ENCODE measurements at regions not wholly inside any gene's neighbourhood (a gene's known extent, or its start where the extent isn't known, plus 50 kb on each side); places are given as distances from the start of the nearest gene placed in this dataset.

GRCh38 chr2:22253171-22253570, 1129.4 kb downstream of the TDRD15 start:
- no peak for DNase-seq (ENCODE audit: low spot score)
- H3K4me3 Mint-ChIP-seq = no peak overlapping the region

GRCh38 chr2:22261165-22261564, 1123.8 kb upstream of the KLHL29 start:
- POLR2A ChIA-PET = no interaction called here
- Mint-ChIP-seq H3K4me3 (no peak overlapping the region), H3K4me1 (peaks cover 17% of the 10 kb centered on the region), H3K9me3 (peaks cover 28% of the 10 kb centered on the region), H3K27me3 (ENCODE audit: low read depth) (no peaks in the 10 kb centered on the region), H3K27ac (no peak overlapping the region), H3K36me3 (peaks cover 11% of the 10 kb centered on the region)
- no peak for DNase-seq (ENCODE audit: low spot score)
- CTCF ChIA-PET = no interaction called here
- TF ChIP-seq ZNF416 (CRISPR knock-in tag; IDR thresholded peaks at IDR 0.05) = no peak
- TF ChIP-seq NR2C2 (CRISPR knock-in tag; IDR thresholded peaks at IDR 0.05) = no peak
- no peak for TF ChIP-seq CREB1 (CRISPR knock-in tag; IDR thresholded peaks at IDR 0.05)
- no peak for TF ChIP-seq RELA (CRISPR knock-in tag; IDR thresholded peaks at IDR 0.05; ENCODE audit: borderline replicate concordance)
- TF ChIP-seq, protein P1, sequence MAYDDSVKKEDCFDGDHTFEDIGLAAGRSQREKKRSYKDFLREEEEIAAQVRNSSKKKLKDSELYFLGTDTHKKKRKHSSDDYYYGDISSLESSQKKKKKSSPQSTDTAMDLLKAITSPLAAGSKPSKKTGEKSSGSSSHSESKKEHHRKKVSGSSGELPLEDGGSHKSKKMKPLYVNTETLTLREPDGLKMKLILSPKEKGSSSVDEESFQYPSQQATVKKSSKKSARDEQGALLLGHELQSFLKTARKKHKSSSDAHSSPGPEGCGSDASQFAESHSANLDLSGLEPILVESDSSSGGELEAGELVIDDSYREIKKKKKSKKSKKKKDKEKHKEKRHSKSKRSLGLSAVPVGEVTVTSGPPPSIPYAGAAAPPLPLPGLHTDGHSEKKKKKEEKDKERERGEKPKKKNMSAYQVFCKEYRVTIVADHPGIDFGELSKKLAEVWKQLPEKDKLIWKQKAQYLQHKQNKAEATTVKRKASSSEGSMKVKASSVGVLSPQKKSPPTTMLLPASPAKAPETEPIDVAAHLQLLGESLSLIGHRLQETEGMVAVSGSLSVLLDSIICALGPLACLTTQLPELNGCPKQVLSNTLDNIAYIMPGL (CRISPR knock-in tag; IDR thresholded peaks at IDR 0.05) = no peak
- TF ChIP-seq ARID4B (CRISPR knock-in tag; IDR thresholded peaks at IDR 0.05; ENCODE audit: borderline replicate concordance) = no peak
- no peak for TF ChIP-seq HMGA2 (CRISPR knock-in tag; IDR thresholded peaks at IDR 0.05)
- TF ChIP-seq, protein P2, sequence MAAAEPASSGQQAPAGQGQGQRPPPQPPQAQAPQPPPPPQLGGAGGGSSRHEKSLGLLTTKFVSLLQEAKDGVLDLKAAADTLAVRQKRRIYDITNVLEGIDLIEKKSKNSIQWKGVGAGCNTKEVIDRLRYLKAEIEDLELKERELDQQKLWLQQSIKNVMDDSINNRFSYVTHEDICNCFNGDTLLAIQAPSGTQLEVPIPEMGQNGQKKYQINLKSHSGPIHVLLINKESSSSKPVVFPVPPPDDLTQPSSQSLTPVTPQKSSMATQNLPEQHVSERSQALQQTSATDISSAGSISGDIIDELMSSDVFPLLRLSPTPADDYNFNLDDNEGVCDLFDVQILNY (CRISPR knock-in tag; IDR thresholded peaks at IDR 0.05) = no peak
- no peak for TF ChIP-seq ZNF423 (CRISPR knock-in tag; IDR thresholded peaks at IDR 0.05)
- TF ChIP-seq MYBL2 (CRISPR knock-in tag; IDR thresholded peaks at IDR 0.05) = no peak
- TF ChIP-seq ZNF138 (CRISPR knock-in tag; conservative IDR thresholded peaks at IDR 0.05) = no peak
- no peak for ATAC-seq

More at GRCh38 chr2:22253171-22253570, 1129.4 kb downstream of the TDRD15 start:
- no peak overlapping the region for H3K27ac Mint-ChIP-seq
- no peaks in the 10 kb centered on the region for H3K27me3 Mint-ChIP-seq (ENCODE audit: low read depth)
- H3K36me3 Mint-ChIP-seq = no peaks in the 10 kb centered on the region
- no peaks in the 10 kb centered on the region for H3K9me3 Mint-ChIP-seq
- ATAC-seq = peak; percentile 67
- TF ChIP-seq CREB1 (CRISPR knock-in tag; IDR thresholded peaks at IDR 0.05) (no peak), ZNF121 (CRISPR knock-in tag; IDR thresholded peaks at IDR 0.05) (no peak)
- peaks cover 36% of the 10 kb centered on the region for H3K4me1 Mint-ChIP-seq
- CTCF ChIA-PET = no interaction called here
- POLR2A ChIA-PET = no interaction called here

- no peak overlapping the region for H3K4me3 Mint-ChIP-seq
- no peaks in the 10 kb centered on the region for H3K27me3 Mint-ChIP-seq (ENCODE audit: low read depth)
- DNase-seq (ENCODE audit: low spot score) (no peak), ATAC-seq (no peak)
- peaks cover 18% of the 10 kb centered on the region for H3K4me1 Mint-ChIP-seq
- CTCF ChIA-PET = no interaction called here
- POLR2A ChIA-PET = no interaction called here
- no peak overlapping the region for H3K27ac Mint-ChIP-seq
- H3K9me3 Mint-ChIP-seq = peaks cover 17% of the 10 kb centered on the region
- peaks cover 7% of the 10 kb centered on the region for H3K36me3 Mint-ChIP-seq
- TF ChIP-seq, protein P3, sequence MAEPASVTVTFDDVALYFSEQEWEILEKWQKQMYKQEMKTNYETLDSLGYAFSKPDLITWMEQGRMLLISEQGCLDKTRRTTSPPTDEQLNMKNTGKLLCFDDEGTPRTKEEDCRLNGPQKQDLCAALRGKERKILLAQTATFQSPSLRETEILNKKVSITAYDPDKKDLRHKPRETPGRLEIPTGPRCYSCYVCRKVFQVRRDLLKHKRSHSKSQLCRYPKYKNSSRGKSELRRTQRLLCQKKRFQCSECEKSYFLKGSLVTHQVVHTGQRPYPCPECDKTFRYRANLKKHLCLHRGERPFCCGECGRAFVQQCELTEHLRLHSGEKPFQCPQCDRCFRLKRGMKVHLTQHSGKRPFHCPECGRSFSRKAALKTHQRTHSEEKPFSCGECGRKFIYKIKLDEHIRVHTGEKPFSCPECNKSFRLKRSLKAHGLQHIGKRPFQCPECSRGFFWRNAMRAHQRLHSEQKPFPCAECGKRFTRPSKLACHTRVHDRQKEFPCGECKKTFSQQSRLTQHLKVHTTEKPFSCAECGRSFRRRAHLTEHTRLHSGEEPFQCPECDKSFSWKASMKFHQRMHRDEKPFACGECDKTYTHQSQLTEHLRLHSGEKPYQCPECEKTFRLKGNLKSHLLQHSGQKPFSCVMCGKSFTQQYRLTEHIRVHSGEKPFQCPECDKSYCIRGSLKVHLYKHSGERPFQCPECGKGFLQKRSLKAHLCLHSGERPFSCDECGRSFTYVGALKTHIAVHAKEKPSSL (CRISPR knock-in tag; conservative IDR thresholded peaks at IDR 0.05) = no peak
- TF ChIP-seq, protein P4, sequence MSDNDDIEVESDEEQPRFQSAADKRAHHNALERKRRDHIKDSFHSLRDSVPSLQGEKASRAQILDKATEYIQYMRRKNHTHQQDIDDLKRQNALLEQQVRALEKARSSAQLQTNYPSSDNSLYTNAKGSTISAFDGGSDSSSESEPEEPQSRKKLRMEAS (CRISPR knock-in tag; IDR thresholded peaks at IDR 0.05) = no peak
- TF ChIP-seq ESRRA (CRISPR knock-in tag; IDR thresholded peaks at IDR 0.05; ENCODE audit: borderline replicate concordance) = no peak
- TF ChIP-seq AR (CRISPR knock-in tag; IDR thresholded peaks at IDR 0.05) = no peak
- TF ChIP-seq NR1H2 (CRISPR knock-in tag; IDR thresholded peaks at IDR 0.05) = no peak
- no peak for TF ChIP-seq NR2C2 (CRISPR knock-in tag; IDR thresholded peaks at IDR 0.05)
- TF ChIP-seq ZNF232 (CRISPR knock-in tag; IDR thresholded peaks at IDR 0.05) = no peak
- TF ChIP-seq ZNF396 (CRISPR knock-in tag; IDR thresholded peaks at IDR 0.05; ENCODE audit: borderline replicate concordance) = no peak
- TF ChIP-seq ZBTB21 (CRISPR knock-in tag; IDR thresholded peaks at IDR 0.05; ENCODE audit: borderline replicate concordance) = no peak
These were observed 1114.6 kb upstream of the KLHL29 start for GRCh38 chr2:22270341-22270740.

Data from WTC11 (cell line).